NCI-H2196 treated with DMSO at 0.1 percent for 48 hours (cell line): ENCODE measurements at regions not wholly inside any gene's neighbourhood (a gene's known extent, or its start where the extent isn't known, plus 50 kb on each side); places are given as distances from the start of the nearest gene placed in this dataset.
"Not testable (repeated sequence)": the region's sequence is repeated elsewhere in the genome, so short reads cannot be mapped to it uniquely, and the experiment has no call there.

Experiments used
- DNase-seq: peaks from one replicate; lab custom pipeline; 2025; ENCODE audit not compliant: unreplicated experiment; lab: John Stamatoyannopoulos, UW

- not testable (repeated sequence) for DNase-seq
Measured at GRCh38 chr15:30688684-30689083, 62.8 kb downstream of the ARHGAP11B start.

DNA sequence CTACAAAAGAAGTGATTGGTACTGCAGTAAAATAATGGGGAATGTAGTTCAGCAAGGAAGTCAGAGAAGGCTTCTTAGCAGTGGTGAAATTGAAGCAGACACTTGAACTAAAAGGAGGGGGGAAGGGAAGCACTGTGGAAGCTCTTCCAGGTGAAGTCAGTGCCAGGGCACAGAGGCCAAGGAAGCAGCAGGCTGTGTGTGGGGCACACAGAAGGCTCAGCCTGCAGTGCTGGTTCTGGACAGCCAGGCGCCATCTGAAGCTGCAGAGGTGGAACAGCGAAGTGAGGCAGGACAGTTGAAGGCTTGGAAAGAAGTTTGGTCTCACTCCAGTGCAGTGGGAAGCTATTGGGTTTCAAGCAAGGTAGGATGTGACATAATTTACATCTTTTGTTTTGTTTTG lies 64.2 kb downstream of the ARHGAP11B start:
- DNase-seq, result not testable (repeated sequence)

DNA sequence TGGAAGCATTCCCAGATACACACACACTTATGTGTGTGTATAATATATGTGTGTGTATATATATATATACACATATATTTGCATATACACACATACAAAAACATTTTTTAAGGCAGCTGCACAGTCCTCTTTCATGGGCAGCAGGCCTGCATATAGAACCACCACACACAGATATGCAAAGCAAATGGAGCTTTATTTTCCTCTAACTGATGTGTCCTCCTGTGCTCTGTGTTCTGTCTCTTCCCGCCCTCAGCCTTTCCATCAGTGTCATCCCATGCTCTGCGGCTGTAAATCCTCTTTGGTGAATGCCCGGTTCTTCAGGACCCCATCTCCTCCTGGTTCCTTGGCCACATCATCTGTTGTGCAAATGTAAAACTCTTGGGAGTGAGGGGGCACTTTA lies 69.9 kb downstream of the ARHGAP11B start:
- not testable (repeated sequence) for DNase-seq

DNA sequence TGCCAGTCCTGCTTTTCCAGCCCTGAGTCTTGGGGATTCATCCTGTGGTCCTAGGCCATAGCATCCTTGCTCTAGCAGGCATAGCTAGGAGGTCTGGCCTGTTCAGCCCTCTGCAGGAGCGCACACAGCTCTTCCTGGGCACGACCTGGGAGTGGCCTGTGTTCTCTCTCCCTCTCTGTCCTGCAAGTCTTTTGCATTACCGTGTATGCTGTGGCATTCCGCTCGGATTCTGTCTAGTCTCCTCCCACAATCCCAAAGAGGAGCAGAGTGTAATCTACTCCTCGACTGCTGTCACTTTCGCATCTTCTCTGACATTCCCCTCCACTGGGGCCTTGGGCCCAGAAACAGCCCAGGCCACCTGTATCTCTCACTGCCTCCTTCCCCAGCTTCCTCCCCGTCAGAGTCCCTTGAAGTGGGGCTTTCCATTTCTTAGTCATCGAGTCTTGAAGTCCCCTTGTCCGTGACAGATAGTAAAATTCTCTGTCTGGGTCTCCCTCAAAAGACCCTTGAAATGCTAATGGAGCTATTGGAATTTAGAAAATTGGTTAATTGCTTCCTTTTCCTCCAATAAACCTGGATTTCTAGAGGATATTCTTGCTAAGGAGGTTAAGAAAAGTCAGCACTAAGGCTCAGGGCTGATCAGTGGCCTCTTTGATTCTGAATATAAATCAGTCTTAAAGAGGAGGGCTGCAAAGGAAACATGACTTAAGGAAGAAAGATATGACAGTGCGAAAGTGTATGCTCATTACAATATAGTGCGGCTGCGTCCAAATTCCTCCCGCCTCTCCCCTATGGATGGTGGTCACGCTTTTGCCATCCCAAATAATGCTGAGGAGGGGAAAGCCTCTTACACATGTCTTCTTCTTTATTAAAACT lies 70.7 kb downstream of the ARHGAP11B start:
- not testable (repeated sequence) for DNase-seq

DNA sequence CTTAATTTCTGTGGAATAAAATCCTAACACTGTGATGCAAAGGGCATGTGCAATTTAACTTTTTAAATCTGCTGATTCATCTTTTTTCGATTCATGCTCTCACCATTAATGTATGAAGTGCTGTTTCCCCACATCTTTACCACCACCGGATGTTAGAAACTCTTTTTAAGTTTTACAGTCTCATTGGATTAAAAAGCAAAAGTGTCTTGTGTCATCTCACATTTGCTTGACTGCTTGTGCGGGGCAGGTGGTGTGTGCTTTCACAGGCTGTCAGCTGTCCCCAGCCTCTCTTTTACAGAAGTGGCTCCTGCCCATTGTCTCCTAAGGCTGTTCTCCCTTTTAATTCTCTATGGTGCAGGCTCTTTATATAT lies 71.4 kb downstream of the ARHGAP11B start:
- not testable (repeated sequence) for DNase-seq

GRCh38 chr15:30700006-30700597 lies 74.2 kb downstream of the ARHGAP11B start:
- not testable (repeated sequence) for DNase-seq

GRCh38 chr15:30707976-30708685 lies 82.2 kb downstream of the ARHGAP11B start:
- not testable (repeated sequence) for DNase-seq

DNA sequence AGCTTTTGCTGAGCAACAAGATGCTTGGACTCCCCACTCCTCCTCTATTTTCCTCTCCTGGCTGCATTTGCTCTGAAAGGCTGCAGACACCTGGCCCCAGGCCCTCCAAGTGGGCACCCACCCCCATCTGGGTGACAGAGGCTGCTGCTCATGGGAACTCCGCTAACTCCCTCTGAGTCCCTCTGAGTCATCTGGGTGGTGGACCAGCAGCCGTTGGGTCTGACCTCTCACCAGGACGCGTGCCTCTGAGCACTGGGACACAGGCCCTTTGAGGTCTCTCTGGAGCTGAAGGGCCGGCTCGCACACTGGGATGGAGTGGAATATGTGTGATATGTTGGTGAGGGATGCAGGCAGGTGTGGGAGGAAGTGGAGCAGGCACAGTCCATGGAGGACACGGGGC lies 82.9 kb downstream of the ARHGAP11B start:
- not testable (repeated sequence) for DNase-seq

DNA sequence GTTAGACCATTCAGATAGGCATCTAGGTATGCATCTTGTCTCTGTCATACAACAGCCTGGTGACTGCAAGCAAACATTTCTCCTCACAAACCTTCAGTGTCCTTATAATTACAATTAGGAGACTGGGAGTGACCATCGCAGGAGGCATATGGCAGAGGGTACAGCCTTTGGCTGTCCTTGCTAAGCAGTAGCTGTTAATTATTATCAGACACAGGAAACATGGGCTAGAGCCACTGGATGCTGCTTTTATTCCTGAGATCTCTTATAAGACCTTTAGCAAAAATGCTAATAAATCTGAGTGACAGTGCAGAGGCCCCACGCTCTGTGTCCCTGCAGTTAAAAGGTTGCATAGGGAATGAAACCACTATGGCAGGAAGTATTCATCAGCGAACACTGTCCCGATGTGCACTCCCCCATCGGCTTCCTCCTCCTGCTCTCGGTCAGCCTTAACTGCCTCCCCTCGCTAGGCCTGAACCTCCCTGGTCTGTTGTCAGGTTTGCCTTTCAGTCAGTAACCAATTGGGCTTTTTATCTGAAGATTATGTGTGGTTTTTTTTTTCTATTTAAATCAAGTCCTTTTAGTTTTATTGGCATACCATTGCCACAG lies 92.2 kb downstream of the ARHGAP11B start:
- DNase-seq, result not testable (repeated sequence)

GRCh38 chr15:30719363-30719762 lies 93.4 kb downstream of the ARHGAP11B start:
- DNase-seq, result not testable (repeated sequence)

- not testable (repeated sequence) for DNase-seq
Measured at GRCh38 chr15:30720825-30721224, 94.9 kb downstream of the ARHGAP11B start.

- DNase-seq, result not testable (repeated sequence)
Measured at GRCh38 chr15:30721529-30721928, 95.6 kb downstream of the ARHGAP11B start.

DNA sequence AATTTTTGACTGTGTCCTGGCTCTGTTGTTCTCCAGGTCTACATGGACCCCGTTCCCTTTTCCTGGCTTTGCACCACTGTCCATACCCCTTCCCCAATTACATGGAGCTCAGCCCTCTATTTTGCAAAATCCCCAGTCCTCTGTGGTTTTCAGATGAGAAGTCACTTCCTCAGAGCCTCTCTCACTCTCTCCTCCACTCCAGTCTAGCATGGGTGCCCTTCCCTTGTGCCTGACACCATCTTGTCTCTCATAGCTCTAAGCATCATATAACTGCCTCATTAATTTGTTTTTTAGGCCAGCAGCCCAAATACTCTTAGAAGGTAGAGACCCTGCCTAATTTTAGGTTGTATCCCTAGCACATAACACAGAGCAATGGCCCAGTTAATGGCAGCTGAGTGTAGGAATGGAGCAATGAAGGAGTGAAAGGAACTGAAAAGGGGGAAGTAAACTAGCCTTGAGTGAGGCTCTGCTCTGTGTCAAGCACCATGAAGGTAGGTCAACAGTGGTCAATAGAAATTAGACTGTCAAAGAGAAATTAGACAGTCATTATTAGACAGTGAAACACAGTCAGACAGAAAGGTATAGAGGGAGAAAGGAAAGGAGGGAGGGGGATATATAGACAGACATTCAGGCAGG lies 97.7 kb downstream of the ARHGAP11B start:
- not testable (repeated sequence) for DNase-seq

- not testable (repeated sequence) for DNase-seq
Measured at GRCh38 chr15:30729880-30730590, 104.1 kb downstream of the ARHGAP11B start.

DNA sequence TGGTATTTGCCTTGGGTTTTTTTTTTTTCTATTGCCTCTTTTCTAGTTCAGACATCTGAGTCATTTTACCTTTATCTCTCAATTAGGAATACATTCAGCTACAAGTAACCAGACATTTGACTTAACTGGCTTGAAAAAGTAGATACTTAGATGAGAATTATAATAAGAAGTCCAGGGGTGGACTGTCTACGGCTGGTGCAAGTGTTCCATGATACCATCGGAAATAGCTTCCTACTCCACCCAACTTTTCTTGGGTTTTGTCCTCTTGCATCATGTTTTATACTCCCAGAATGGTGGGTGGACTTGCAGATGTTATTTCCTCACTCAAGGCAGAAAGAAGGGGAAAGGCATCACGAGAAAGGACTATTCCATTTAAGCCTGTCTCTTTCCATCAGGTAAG lies 104.7 kb downstream of the ARHGAP11B start:
- DNase-seq, result not testable (repeated sequence)

DNA sequence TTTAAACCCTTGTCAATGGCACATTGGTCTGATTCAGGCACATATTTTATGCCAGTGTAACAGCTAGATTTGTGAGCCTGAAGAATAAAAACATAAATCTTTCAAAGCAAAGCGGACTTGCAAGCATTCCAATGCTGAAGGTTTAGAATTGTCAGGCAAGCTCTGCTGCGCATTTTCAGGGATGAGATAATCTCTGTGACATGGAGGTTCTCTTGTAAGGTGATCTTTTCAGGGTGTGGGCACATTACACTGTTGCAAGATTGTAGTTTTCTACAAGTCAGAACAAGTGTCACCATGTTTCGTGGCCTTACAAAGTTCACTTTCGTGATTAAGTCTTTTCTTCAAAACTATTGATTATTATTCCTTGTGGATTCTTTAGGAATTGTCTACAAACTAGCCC lies 106.2 kb downstream of the ARHGAP11B start:
- not testable (repeated sequence) for DNase-seq

DNA sequence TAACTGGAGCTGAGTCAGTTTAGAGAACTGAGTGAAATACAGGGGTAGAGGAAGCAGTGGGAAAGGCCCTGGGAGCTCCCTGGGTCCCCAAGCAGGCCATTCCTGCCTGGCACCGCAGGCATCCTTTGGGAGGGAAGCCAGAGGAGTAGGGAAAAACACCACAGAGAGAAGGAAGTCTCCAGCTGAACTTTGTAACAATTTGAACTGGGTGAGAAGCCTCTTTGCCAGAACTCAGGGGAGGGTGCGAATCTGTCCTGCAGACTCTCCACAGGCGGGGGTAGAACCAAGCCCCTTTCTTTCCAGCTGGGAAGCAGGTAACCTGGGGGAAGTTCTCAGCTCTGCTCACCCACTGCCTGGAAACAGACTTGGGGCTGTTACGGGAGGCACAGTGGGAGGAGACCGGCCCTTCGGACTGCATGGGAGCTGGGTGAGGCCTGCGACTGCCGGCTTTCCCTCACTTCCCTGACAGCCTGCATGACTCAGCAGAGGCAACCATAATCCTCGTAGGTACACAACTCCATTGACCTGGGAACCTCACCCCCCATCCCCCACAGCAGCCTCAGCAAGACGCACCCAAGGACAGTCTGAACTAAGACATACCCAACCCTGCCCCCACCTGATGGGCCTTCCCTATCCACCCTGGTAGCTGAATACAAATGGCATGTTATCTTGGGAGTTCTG lies 110.1 kb downstream of the ARHGAP11B start:
- DNase-seq, result not testable (repeated sequence)

GRCh38 chr15:30742796-30743195 lies 116.9 kb downstream of the ARHGAP11B start:
- DNase-seq, result not testable (repeated sequence)

- not testable (repeated sequence) for DNase-seq
Measured at GRCh38 chr15:30749048-30749447, 123.1 kb downstream of the ARHGAP11B start.
